OCI-LY1 (cell line): ENCODE measurements at regions not wholly inside any gene's neighbourhood (a gene's known extent, or its start where the extent isn't known, plus 50 kb on each side); places are given as distances from the start of the nearest gene placed in this dataset.

ENCODE experiments used
- H2AFZ ChIP-seq: fragments of 200-600 bp; sonication (generic), shearing (Covaris generic); 2 replicates; pipeline ENCODE4 v1.6.0; 2014; ENCODE audit warnings: antibody characterized with exemption, mild to moderate bottlenecking, low read length
- H3F3A ChIP-seq: fragments of 200-600 bp; sonication (generic), shearing (Covaris generic); 2 replicates; pipeline ENCODE4 v1.6.0; 2014; ENCODE audit warnings: mild to moderate bottlenecking, antibody characterized with exemption, low read length, moderate library complexity; ENCODE audit not compliant: insufficient read depth
- H3K27ac ChIP-seq: fragments of 200-600 bp; sonication (generic); 2 replicates; pipeline ENCODE4 v1.5.1; 2014; ENCODE audit warnings: low read length, mixed run types, mild to moderate bottlenecking, low read depth; ENCODE audit not compliant: poor library complexity, severe bottlenecking
- H3K27me3 ChIP-seq: fragments of 200-600 bp; sonication (generic); 2 replicates; pipeline ENCODE4 v1.6.0; 2014; ENCODE audit warnings: antibody characterized with exemption, mild to moderate bottlenecking, low read length, moderate library complexity; ENCODE audit not compliant: insufficient read depth
- H3K36me3 ChIP-seq: fragments of 200-600 bp; sonication (generic); 2 replicates; pipeline ENCODE4 v1.6.1; 2014; ENCODE audit warnings: mild to moderate bottlenecking, antibody characterized with exemption, low read length, moderate library complexity, mixed read lengths; ENCODE audit not compliant: insufficient read depth
- H3K4me1 ChIP-seq: fragments of 200-600 bp; sonication (generic); 2 replicates; pipeline ENCODE4 v1.5.1; 2014; ENCODE audit warnings: mild to moderate bottlenecking, low read length, moderate library complexity; ENCODE audit not compliant: insufficient read depth, severe bottlenecking
- H3K4me2 ChIP-seq: fragments of 200-600 bp; sonication (generic), shearing (Covaris generic); 2 replicates; pipeline ENCODE4 v1.6.1; 2014; ENCODE audit warnings: low read length
- H3K4me3 ChIP-seq: fragments of 200-600 bp; sonication (generic); 2 replicates; pipeline ENCODE4 v1.5.1; 2014; ENCODE audit warnings: low read length, low read depth, mild to moderate bottlenecking, mixed read lengths; ENCODE audit not compliant: poor library complexity, severe bottlenecking
- H3K79me2 ChIP-seq: fragments of 200-600 bp; shearing (Covaris generic); 2 replicates; pipeline ENCODE4 v1.6.1; 2016; ENCODE audit warnings: mixed run types, low read length, mixed read lengths; ENCODE audit not compliant: insufficient read depth
- H3K9ac ChIP-seq: fragments of 200-600 bp; sonication (generic), shearing (Covaris generic); 2 replicates; pipeline ENCODE4 v1.6.1; 2014; ENCODE audit warnings: mild to moderate bottlenecking, low read length, mixed read lengths
- H3K9me2 ChIP-seq: fragments of 200-600 bp; sonication (generic), shearing (Covaris generic); 2 replicates; pipeline ENCODE4 v1.6.1; 2014; ENCODE audit warnings: low read depth, mild to moderate bottlenecking, low read length, mixed read lengths
- H3K9me3 ChIP-seq: fragments of 200-600 bp; shearing (Covaris generic); 2 replicates; pipeline ENCODE4 v1.6.1; 2014; ENCODE audit warnings: low read length, mixed read lengths
- H4K20me1 ChIP-seq: fragments of 200-600 bp; sonication (generic), shearing (Covaris generic); 2 replicates; pipeline ENCODE4 v1.6.0; 2016; ENCODE audit warnings: mild to moderate bottlenecking, low read length; ENCODE audit not compliant: insufficient read depth
- EZH2 ChIP-seq: fragments of 200-600 bp; sonication (generic), shearing (Covaris generic); IDR thresholded peaks from 2 replicates; pipeline ENCODE4 v1.8.0; 2017; ENCODE audit warnings: borderline replicate concordance, mixed run types, mild to moderate bottlenecking, antibody characterized with exemption, low read length, moderate library complexity, mixed read lengths
- TF ChIP-seq, protein P1 (sequence below): fragments of 200-600 bp; sonication (generic), shearing (Covaris generic); IDR thresholded peaks from 2 replicates; pipeline ENCODE4 v1.5.1; 2017; ENCODE audit warnings: mild to moderate bottlenecking, antibody characterized with exemption, low read length, moderate library complexity, mixed read lengths

DNA sequence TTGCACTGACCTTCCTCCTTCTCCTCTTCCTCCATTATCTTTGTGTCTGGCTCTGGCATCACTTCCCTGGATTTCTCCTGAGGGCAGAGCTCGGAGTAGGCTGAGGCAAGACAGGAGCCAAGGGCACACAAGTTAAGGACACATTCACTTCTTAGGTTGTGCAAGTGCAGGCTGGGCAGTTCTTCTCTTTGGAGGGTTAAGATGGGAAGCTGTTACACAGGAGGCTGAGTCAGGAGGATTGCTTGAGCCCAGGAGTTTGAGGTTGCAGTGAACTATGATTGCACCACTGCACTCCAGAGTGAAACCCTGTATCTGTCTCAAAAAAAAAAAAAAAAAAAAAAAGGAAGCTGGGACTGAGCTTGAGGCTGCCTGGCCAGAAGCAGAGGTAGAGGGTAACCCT, 176.2 kb upstream of the ANKRD28 start:
- H3K4me3 ChIP-seq, result no peak overlapping the region
- H4K20me1 ChIP-seq, result no peaks in the 10 kb centered on the region
- no peaks in the 10 kb centered on the region for H3K36me3 ChIP-seq
- H2AFZ ChIP-seq, result no peak overlapping the region
- no peak for TF ChIP-seq EZH2
- TF ChIP-seq, protein P1, sequence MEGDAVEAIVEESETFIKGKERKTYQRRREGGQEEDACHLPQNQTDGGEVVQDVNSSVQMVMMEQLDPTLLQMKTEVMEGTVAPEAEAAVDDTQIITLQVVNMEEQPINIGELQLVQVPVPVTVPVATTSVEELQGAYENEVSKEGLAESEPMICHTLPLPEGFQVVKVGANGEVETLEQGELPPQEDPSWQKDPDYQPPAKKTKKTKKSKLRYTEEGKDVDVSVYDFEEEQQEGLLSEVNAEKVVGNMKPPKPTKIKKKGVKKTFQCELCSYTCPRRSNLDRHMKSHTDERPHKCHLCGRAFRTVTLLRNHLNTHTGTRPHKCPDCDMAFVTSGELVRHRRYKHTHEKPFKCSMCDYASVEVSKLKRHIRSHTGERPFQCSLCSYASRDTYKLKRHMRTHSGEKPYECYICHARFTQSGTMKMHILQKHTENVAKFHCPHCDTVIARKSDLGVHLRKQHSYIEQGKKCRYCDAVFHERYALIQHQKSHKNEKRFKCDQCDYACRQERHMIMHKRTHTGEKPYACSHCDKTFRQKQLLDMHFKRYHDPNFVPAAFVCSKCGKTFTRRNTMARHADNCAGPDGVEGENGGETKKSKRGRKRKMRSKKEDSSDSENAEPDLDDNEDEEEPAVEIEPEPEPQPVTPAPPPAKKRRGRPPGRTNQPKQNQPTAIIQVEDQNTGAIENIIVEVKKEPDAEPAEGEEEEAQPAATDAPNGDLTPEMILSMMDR, result no peak
- no peak overlapping the region for H3K4me2 ChIP-seq
- H3F3A ChIP-seq, result no peaks in the 10 kb centered on the region
- H3K9ac ChIP-seq, result no peak overlapping the region
- H3K9me2 ChIP-seq, result no peaks in the 10 kb centered on the region
- H3K27me3 ChIP-seq, result no peaks in the 10 kb centered on the region
- no peaks in the 10 kb centered on the region for H3K79me2 ChIP-seq
- H3K27ac ChIP-seq, result no peak overlapping the region
- H3K9me3 ChIP-seq, result no peaks in the 10 kb centered on the region
- H3K4me1 ChIP-seq, result no peaks in the 10 kb centered on the region

DNA sequence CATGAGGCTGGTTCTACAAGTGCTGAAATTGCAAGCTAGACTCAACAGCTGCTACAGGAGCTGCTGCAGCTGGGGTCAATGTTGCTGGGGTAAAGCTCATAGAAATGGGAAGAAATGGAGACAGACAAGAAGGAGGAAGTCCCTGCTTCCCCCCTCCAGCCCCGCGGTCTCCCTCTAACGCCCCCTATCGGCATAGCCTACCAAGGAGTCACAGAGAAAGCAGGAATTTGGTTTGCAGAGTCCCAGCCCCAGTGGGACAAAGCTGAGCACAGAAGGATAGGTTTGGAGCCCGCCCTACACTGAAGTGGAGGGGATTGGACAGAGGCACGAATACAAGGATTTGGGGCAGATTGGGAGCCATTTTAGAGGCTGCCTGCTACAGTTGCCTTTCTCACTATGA, 176.9 kb upstream of the ANKRD28 start:
- Histone ChIP-seq H3K79me2 (no peaks in the 10 kb centered on the region), H3K27ac (no peak overlapping the region), H3K9me3 (no peaks in the 10 kb centered on the region), H4K20me1 (no peaks in the 10 kb centered on the region), H3K27me3 (0 out of 2 replicates have a peak, but pooled peaks cover under 1% of the 10 kb centered on the region), H3K9me2 (no peaks in the 10 kb centered on the region), H3F3A (no peaks in the 10 kb centered on the region), H2AFZ (no peak overlapping the region), H3K4me3 (no peak overlapping the region), H3K36me3 (no peaks in the 10 kb centered on the region), H3K4me1 (no peaks in the 10 kb centered on the region), H3K4me2 (no peak overlapping the region), H3K9ac (no peak overlapping the region)
- TF ChIP-seq, protein P1, result peak; percentile 52
- no peak for TF ChIP-seq EZH2

GRCh38 chr3:15976524-15976923, 178.7 kb upstream of the ANKRD28 start:
- H4K20me1 ChIP-seq, result no peaks in the 10 kb centered on the region
- H3K4me1 ChIP-seq, result no peaks in the 10 kb centered on the region
- no peak for TF ChIP-seq EZH2
- TF ChIP-seq, protein P1, result no peak
- H3K79me2 ChIP-seq, result no peaks in the 10 kb centered on the region
- H3K9me3 ChIP-seq, result no peaks in the 10 kb centered on the region
- H3K36me3 ChIP-seq, result no peaks in the 10 kb centered on the region
- H3F3A ChIP-seq, result no peaks in the 10 kb centered on the region
- no peak overlapping the region for H2AFZ ChIP-seq
- H3K4me3 ChIP-seq, result no peak overlapping the region
- no peak overlapping the region for H3K9ac ChIP-seq
- H3K27me3 ChIP-seq, result 0 out of 2 replicates have a peak, but pooled peaks cover 4% of the 10 kb centered on the region
- H3K9me2 ChIP-seq, result no peaks in the 10 kb centered on the region
- H3K4me2 ChIP-seq, result no peak overlapping the region
- no peak overlapping the region for H3K27ac ChIP-seq
